ENCODE measurements at regions not wholly inside any gene's neighbourhood (a gene's known extent, or its start where the extent isn't known, plus 50 kb on each side); places are given as distances from the start of the nearest gene placed in this dataset.
"Not testable (repeated sequence)": the region's sequence is repeated elsewhere in the genome, so short reads cannot be mapped to it uniquely, and the experiment has no call there.

- Mint-ChIP-seq H3K9me3 (peaks cover 7% of the 10 kb centered on the region), H3K4me3 (no peak overlapping the region), H3K27ac (no peak overlapping the region), H3K36me3 (no peaks in the 10 kb centered on the region), H3K4me1 (no peaks in the 10 kb centered on the region), H3K27me3 (no peaks in the 10 kb centered on the region)
- ATAC-seq, result no peak
Measured at GRCh38 chr4:33709247-33709646, 2535.1 kb downstream of the ARAP2 start.

GRCh38 chr4:33711826-33712225 is 2532.5 kb downstream of the ARAP2 start:
- H3K4me1 Mint-ChIP-seq, result no peaks in the 10 kb centered on the region
- no peak for ATAC-seq
- H3K36me3 Mint-ChIP-seq, result no peaks in the 10 kb centered on the region
- peaks cover 7% of the 10 kb centered on the region for H3K9me3 Mint-ChIP-seq
- H3K4me3 Mint-ChIP-seq, result no peak overlapping the region
- H3K27ac Mint-ChIP-seq, result no peak overlapping the region
- H3K27me3 Mint-ChIP-seq, result no peaks in the 10 kb centered on the region

- no peaks in the 10 kb centered on the region for H3K27me3 Mint-ChIP-seq
- H3K4me1 Mint-ChIP-seq, result no peaks in the 10 kb centered on the region
- no peaks in the 10 kb centered on the region for H3K36me3 Mint-ChIP-seq
- peaks cover 12% of the 10 kb centered on the region for H3K9me3 Mint-ChIP-seq
- no peak overlapping the region for H3K4me3 Mint-ChIP-seq
- no peak for ATAC-seq
- H3K27ac Mint-ChIP-seq, result no peak overlapping the region
Measured at GRCh38 chr4:33714971-33715370, 2529.3 kb downstream of the ARAP2 start.

GRCh38 chr4:33715841-33716395 is 2528.4 kb downstream of the ARAP2 start:
- no peaks in the 10 kb centered on the region for H3K36me3 Mint-ChIP-seq
- ATAC-seq, result no peak
- no peaks in the 10 kb centered on the region for H3K27me3 Mint-ChIP-seq
- H3K9me3 Mint-ChIP-seq, result peaks cover 9% of the 10 kb centered on the region
- no peaks in the 10 kb centered on the region for H3K4me1 Mint-ChIP-seq
- H3K4me3 Mint-ChIP-seq, result no peak overlapping the region
- no peak overlapping the region for H3K27ac Mint-ChIP-seq

GRCh38 chr4:33722254-33722653 is 2522.1 kb downstream of the ARAP2 start:
- no peak overlapping the region for H3K27ac Mint-ChIP-seq
- H3K36me3 Mint-ChIP-seq, result no peaks in the 10 kb centered on the region
- H3K4me1 Mint-ChIP-seq, result no peaks in the 10 kb centered on the region
- no peak overlapping the region for H3K4me3 Mint-ChIP-seq
- H3K9me3 Mint-ChIP-seq, result peaks cover 8% of the 10 kb centered on the region
- ATAC-seq, result no peak
- H3K27me3 Mint-ChIP-seq, result no peaks in the 10 kb centered on the region

GRCh38 chr4:33722800-33723516 is 2521.4 kb downstream of the ARAP2 start:
- no peaks in the 10 kb centered on the region for H3K4me1 Mint-ChIP-seq
- H3K27me3 Mint-ChIP-seq, result no peaks in the 10 kb centered on the region
- peaks cover 3% of the 10 kb centered on the region for H3K9me3 Mint-ChIP-seq
- H3K36me3 Mint-ChIP-seq, result no peaks in the 10 kb centered on the region
- ATAC-seq, result no peak
- H3K27ac Mint-ChIP-seq, result no peak overlapping the region
- no peak overlapping the region for H3K4me3 Mint-ChIP-seq

DNA sequence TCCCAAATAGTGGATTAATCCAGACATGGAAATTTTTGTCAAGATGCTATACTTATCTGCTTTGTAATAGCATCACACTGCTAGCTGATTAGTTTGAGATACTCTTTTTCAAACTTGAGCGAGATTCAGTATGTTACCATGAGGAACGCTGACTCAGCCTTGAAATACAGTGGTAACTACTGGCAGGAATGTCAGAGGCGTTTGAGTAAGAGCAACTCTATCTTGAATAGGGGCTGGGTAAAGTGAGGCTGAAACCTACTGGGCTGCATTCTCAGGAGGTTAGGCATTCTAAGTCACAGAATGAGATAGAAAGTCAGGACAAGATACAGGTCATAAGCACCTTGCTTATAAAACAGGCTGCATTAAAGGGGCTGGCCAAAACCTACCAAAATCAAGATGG is 2519.6 kb downstream of the ARAP2 start:
- no peaks in the 10 kb centered on the region for H3K9me3 Mint-ChIP-seq
- ATAC-seq, result no peak
- H3K27ac Mint-ChIP-seq, result no peak overlapping the region
- no peaks in the 10 kb centered on the region for H3K27me3 Mint-ChIP-seq
- H3K36me3 Mint-ChIP-seq, result no peaks in the 10 kb centered on the region
- H3K4me1 Mint-ChIP-seq, result no peaks in the 10 kb centered on the region
- no peak overlapping the region for H3K4me3 Mint-ChIP-seq

- H3K9me3 Mint-ChIP-seq, result no peaks in the 10 kb centered on the region
- H3K4me3 Mint-ChIP-seq, result no peak overlapping the region
- no peak overlapping the region for H3K27ac Mint-ChIP-seq
- H3K4me1 Mint-ChIP-seq, result no peaks in the 10 kb centered on the region
- no peak for ATAC-seq
- no peaks in the 10 kb centered on the region for H3K27me3 Mint-ChIP-seq
- no peaks in the 10 kb centered on the region for H3K36me3 Mint-ChIP-seq
Measured at GRCh38 chr4:33725861-33726260, 2518.5 kb downstream of the ARAP2 start.

DNA sequence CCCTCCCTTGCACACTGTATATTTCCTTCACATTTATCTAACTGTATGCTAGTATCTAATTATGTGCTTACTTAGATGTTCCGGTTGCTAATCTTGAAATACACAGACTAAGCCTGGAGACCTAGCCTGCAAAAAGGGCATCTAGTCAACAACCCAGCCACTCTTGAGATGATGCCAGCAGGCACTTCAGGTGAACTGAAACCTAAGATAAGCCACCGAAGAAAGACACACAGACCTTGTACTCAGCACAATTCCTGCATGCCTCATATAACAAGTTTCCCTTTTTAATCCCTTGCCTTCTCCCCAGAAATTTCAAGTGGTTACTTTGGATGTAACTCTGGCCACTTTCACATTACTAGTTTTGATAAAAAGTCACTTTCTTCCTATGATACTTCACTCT is 2506.6 kb downstream of the ARAP2 start:
- no peak for ATAC-seq
- Mint-ChIP-seq H3K27me3 (no peaks in the 10 kb centered on the region), H3K9me3 (peaks cover under 1% of the 10 kb centered on the region), H3K4me3 (no peak overlapping the region), H3K27ac (no peak overlapping the region), H3K36me3 (no peaks in the 10 kb centered on the region), H3K4me1 (no peaks in the 10 kb centered on the region)

DNA sequence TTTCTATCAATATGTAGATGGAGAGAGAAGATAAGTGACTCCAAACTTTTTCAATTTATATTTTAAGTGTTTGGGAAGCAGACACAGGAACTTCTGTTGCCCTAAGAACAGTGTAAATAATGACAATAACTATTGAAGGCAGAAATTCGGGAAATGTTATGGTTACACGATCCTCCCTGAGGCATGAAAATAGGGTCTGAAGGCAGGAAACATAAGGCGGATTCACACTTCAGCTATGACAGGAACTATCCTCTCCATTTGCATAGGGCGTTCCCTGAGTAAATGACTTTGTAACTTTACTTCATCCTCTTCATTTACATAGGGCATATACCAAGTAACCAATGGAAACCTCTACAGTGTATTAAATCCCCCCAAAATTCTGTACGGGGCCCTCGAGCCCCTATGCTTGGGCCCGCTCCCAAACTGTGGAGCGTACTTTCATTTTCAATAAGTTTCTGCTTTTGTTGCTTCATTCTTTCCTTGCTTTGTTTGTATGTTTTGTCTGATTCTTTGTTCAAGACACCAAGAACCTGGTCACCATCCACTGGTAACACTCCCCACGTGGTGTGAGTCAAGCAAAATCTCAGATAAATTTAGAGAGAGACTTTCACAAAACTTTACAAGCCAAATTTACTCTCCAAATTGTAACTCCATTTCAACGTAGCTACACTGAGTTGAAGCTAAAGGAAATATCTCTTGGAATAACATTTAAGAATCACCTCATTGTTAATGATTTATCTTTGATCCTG is 2504.3 kb downstream of the ARAP2 start:
- Mint-ChIP-seq H3K4me3 (no peak overlapping the region), H3K27me3 (no peaks in the 10 kb centered on the region), H3K36me3 (no peaks in the 10 kb centered on the region)

DNA sequence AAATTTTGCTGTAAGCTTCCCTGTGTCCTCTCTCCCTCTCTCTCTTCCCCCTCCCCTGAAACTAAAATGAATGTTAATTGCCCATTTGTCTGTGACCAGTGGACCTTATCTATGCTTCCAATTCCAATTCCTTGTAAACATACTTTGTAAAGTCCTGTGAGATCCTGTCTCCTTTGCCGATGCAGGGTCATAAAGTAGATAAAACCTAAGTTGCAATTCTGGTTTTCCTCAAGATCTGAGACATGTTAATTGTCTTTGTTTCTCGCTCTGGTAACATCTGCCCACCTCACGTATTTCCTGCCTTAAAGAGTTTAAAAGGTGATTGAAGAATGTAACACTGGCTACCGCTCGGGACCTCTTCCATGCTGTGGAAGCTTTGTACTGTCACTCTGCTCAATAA is 2503.4 kb downstream of the ARAP2 start:
- H3K9me3 Mint-ChIP-seq, H3K4me1 Mint-ChIP-seq, H3K4me3 Mint-ChIP-seq: not testable (repeated sequence)

More for the DNA sequence above, 2504.3 kb downstream of the ARAP2 start:
- no peak for ATAC-seq
- no peaks in the 10 kb centered on the region for H3K4me1 Mint-ChIP-seq
- no peak overlapping the region for H3K27ac Mint-ChIP-seq
- peaks cover 3% of the 10 kb centered on the region for H3K9me3 Mint-ChIP-seq

DNA sequence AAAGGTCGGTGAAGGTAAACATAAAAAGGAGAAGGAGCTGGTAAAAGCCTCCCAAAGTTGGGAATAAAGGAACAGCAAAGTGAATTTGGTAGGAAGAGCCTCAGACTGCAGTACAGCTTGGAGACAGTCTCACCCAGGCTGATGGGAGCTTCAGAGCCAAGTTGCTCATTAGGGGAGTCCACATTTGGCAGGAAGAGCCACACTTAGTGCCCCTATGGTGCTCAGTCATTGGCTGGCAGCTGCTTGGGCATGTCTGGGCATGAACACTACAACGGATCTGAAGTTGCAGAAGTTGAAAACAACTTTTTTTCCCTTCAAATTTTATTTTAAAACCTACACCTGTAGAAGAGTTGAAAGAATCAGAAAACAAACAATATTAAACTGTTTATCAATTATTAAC is 2497.3 kb downstream of the ARAP2 start:
- Mint-ChIP-seq H3K9me3 (peaks cover 6% of the 10 kb centered on the region), H3K27ac (no peak overlapping the region), H3K27me3 (no peaks in the 10 kb centered on the region), H3K36me3 (no peaks in the 10 kb centered on the region), H3K4me1 (no peaks in the 10 kb centered on the region), H3K4me3 (no peak overlapping the region)
- no peak for ATAC-seq

More for the DNA sequence above, 2503.4 kb downstream of the ARAP2 start:
- not testable (repeated sequence) for H3K36me3 Mint-ChIP-seq, H3K27ac Mint-ChIP-seq, H3K27me3 Mint-ChIP-seq, ATAC-seq

DNA sequence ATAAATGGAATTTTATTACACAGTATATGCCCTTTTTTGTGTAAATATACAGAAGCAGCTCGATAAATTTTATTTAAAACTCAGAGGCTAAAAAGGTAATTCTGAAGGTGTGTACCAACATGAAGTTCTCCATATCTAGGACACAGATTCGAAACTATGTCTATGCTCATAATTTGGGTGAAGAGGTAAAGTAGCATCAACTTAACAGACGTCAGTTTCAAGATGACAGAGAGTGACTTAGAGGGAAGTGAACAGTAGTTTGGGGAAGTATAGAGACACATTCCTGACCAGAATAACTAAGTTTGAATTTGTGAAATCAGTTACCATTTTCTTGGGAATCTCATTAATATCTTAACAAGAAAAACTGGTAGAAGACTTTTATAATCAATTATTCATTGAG is 2493.3 kb downstream of the ARAP2 start:
- no peaks in the 10 kb centered on the region for H3K9me3 Mint-ChIP-seq
- no peaks in the 10 kb centered on the region for H3K36me3 Mint-ChIP-seq
- H3K27ac Mint-ChIP-seq, result no peak overlapping the region
- H3K4me3 Mint-ChIP-seq, result no peak overlapping the region
- H3K4me1 Mint-ChIP-seq, result no peaks in the 10 kb centered on the region
- no peaks in the 10 kb centered on the region for H3K27me3 Mint-ChIP-seq
- ATAC-seq, result no peak

GRCh38 chr4:33772582-33772981 is 2471.7 kb downstream of the ARAP2 start:
- Mint-ChIP-seq H3K9me3 (peaks cover 3% of the 10 kb centered on the region), H3K27ac (no peak overlapping the region), H3K4me3 (no peak overlapping the region), H3K27me3 (no peaks in the 10 kb centered on the region), H3K36me3 (no peaks in the 10 kb centered on the region), H3K4me1 (no peaks in the 10 kb centered on the region)
- ATAC-seq, result no peak

DNA sequence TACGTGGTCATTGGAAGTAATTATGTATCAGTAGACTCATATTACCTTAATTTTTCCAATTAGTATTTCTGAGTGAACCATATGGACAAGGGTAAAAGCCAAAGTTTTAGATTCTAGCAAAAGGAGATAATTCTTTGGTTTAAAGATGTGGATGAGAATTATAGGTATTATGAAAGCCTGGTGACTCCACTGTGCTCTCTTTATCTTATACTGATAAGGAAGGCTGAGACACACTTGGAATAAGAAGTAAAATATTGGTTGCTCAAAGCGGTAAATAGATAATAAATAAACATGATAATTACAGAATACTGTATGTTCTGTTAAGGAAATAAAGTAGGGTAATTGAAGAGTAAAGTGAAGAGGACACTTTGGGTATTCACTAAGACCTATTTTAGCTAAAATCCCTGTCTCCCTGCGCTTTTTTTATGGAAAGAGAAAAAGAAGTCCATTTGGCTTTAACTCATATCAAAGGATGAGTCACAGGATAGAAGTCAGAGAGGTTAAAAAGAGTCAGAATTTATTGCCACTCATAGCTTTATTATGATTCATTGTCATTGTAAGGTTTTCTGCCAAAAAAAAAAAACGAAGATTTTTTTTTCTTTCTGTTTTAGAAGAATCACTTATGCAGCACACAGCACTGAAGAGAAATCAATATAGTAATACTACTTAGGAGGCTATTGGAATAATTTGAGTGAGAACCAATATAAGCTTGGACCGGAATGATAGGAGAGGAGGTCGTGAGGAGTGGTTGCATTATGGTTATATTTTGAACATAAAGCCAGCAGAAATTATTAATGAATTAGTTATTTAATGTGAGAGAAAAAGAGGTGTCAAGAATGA is 2463.1 kb downstream of the ARAP2 start:
- H3K4me3 Mint-ChIP-seq, result no peak overlapping the region
- no peaks in the 10 kb centered on the region for H3K4me1 Mint-ChIP-seq
- no peak overlapping the region for H3K27ac Mint-ChIP-seq
- no peaks in the 10 kb centered on the region for H3K36me3 Mint-ChIP-seq
- H3K9me3 Mint-ChIP-seq, result no peaks in the 10 kb centered on the region
- no peaks in the 10 kb centered on the region for H3K27me3 Mint-ChIP-seq
- ATAC-seq, result no peak

Data from stimulated activated memory B cell treated with anti-CD40 and anti-IgM and Interleukin-4, amounts not matched to agents 10 μg/mL and 1 μg/mL and 100 μg/mL, for 72 hours (primary cell).